ENCODE measurements at regions not wholly inside any gene's neighbourhood (a gene's known extent, or its start where the extent isn't known, plus 50 kb on each side); places are given as distances from the start of the nearest gene placed in this dataset.

GRCh38 chr6:43878127-43878634 is 108.2 kb downstream of the VEGFA start:
- no peak; the same call in 2 of the 3 replicates for ATAC-seq
- no peak for TF ChIP-seq ARNTL (CRISPR knock-in tag; IDR thresholded peaks at IDR 0.05; ENCODE audit: borderline replicate concordance, low read depth)
- no peak for TF ChIP-seq ZNF565 (CRISPR knock-in tag; conservative IDR thresholded peaks at IDR 0.05; ENCODE audit: low read depth)

GRCh38 chr6:43877463-43878126 is 107.6 kb downstream of the VEGFA start:
- ATAC-seq: no peak
- TF ChIP-seq ZNF70 (CRISPR knock-in tag; IDR thresholded peaks at IDR 0.05) (no peak), POU6F1 (CRISPR knock-in tag; IDR thresholded peaks at IDR 0.05; ENCODE audit: borderline replicate concordance, low read depth) (no peak), TSHZ2 (CRISPR knock-in tag; IDR thresholded peaks at IDR 0.05) (no peak), ZNF8 (CRISPR knock-in tag; IDR thresholded peaks at IDR 0.05) (no peak), TOX (CRISPR knock-in tag; IDR thresholded peaks at IDR 0.05; ENCODE audit: borderline replicate concordance) (no peak)

GRCh38 chr6:43877036-43877435 is 107.0 kb downstream of the VEGFA start:
- ATAC-seq: no peak
- TF ChIP-seq ZNF565 (CRISPR knock-in tag; conservative IDR thresholded peaks at IDR 0.05; ENCODE audit: low read depth): no peak
- no peak for TF ChIP-seq ZFP30 (CRISPR knock-in tag; IDR thresholded peaks at IDR 0.05)
- no peak for TF ChIP-seq TCF4 (CRISPR knock-in tag; IDR thresholded peaks at IDR 0.05; ENCODE audit: borderline replicate concordance)
- no peak for TF ChIP-seq TSHZ2 (CRISPR knock-in tag; IDR thresholded peaks at IDR 0.05)
- TF ChIP-seq ARNTL (CRISPR knock-in tag; IDR thresholded peaks at IDR 0.05; ENCODE audit: borderline replicate concordance, low read depth): no peak

GRCh38 chr6:43876602-43877001 is 106.6 kb downstream of the VEGFA start:
- ATAC-seq: no peak

GRCh38 chr6:43875849-43876572 is 106.0 kb downstream of the VEGFA start:
- ATAC-seq: no peak
- no peak for TF ChIP-seq PPARA (CRISPR knock-in tag; IDR thresholded peaks at IDR 0.05; ENCODE audit: borderline replicate concordance)
- TF ChIP-seq CSDC2 (CRISPR knock-in tag; IDR thresholded peaks at IDR 0.05): no peak
- no peak for TF ChIP-seq SNAI2 (CRISPR knock-in tag; IDR thresholded peaks at IDR 0.05)
- no peak for TF ChIP-seq TSHZ2 (CRISPR knock-in tag; IDR thresholded peaks at IDR 0.05)
- TF ChIP-seq TOX (CRISPR knock-in tag; IDR thresholded peaks at IDR 0.05; ENCODE audit: borderline replicate concordance): no peak
- no peak for TF ChIP-seq ZFP30 (CRISPR knock-in tag; IDR thresholded peaks at IDR 0.05)
- no peak for TF ChIP-seq RARB (CRISPR knock-in tag; IDR thresholded peaks at IDR 0.05)
- TF ChIP-seq TCF4 (CRISPR knock-in tag; IDR thresholded peaks at IDR 0.05; ENCODE audit: borderline replicate concordance): no peak
- TF ChIP-seq PATZ1 (CRISPR knock-in tag; IDR thresholded peaks at IDR 0.05; ENCODE audit: borderline replicate concordance): no peak

More at GRCh38 chr6:43876602-43877001, 106.6 kb downstream of the VEGFA start:
- no peak for TF ChIP-seq BACH2 (CRISPR knock-in tag; IDR thresholded peaks at IDR 0.05; ENCODE audit: borderline replicate concordance)
- TF ChIP-seq ZC3H10 (CRISPR knock-in tag; IDR thresholded peaks at IDR 0.05): no peak
- TF ChIP-seq CSRNP3 (CRISPR knock-in tag; IDR thresholded peaks at IDR 0.05): no peak
